ENCODE measurements at regions not wholly inside any gene's neighbourhood (a gene's known extent, or its start where the extent isn't known, plus 50 kb on each side); places are given as distances from the start of the nearest gene placed in this dataset.

DNA sequence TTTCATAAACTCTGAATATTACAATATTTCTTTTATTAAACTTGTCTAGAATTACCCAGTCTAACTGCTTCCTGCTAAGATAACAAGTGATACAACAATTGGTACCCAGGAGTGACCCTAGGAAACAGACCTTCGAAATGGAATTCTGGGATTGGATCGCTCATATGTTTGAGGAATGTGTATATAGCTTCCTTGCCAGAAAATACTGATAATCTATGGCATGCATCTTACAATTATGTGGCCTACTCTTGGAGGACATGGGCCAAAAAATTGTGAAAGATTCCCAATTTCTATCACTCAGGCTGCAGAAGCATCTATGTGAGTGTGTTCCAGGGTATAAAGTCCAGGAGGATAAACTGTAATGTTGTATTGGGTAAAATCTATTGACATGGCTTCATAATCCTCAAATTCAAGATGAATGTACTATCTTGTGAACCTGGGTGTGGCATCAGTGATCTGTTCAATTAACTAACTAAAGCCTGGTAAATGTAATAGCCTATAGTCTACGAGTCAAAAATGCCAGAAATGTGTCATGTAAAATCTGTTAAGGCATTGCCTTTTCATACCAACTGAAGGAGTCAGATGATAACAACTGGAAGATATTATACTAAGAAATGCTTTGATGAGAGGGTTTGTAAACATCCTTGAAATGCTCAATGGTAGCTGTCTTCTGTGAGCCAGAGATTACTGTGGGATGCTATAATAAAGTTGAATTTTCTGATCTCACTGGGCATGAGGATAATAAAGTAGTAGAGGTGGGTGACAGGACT lies 1499.3 kb downstream of the PCDH7 start:
- Histone ChIP-seq H3K56ac (replicated peaks; ENCODE audit: insufficient read length, low read depth, low read length) (no peak overlapping the region), H3K27ac (ENCODE audit: low read depth, low read length) (no peak overlapping the region), H2BK12ac (ENCODE audit: low read depth, low read length) (no peak overlapping the region), H2AFZ (ENCODE audit: low read length) (no peak overlapping the region), H3K4me3 (ENCODE audit: extremely low read depth in 1 of 4, insufficient read depth in 2 of 4, low read depth in 3 of 4, low read length in 4 of 4) (no peak overlapping the region), H3K36me3 (ENCODE audit: control insufficient read depth in 2 of 4, insufficient read depth in 4 of 4, low read length in 3 of 4) (no peaks in the 10 kb centered on the region), H3K14ac (ENCODE audit: insufficient read length) (no peak overlapping the region), H4K5ac (ENCODE audit: insufficient read length, low read depth, low read length) (no peak overlapping the region), H2BK5ac (ENCODE audit: low read depth, low read length) (no peak overlapping the region), H3K27me3 (replicated peaks in 1 of 4; ENCODE audit: control insufficient read depth in 3 of 4, extremely low read depth in 1 of 4, insufficient read depth in 3 of 4, low read length in 3 of 4) (no peaks in the 10 kb centered on the region), H3K9me3 (ENCODE audit: insufficient read depth in 2 of 2, low read depth in 1 of 2, low read length in 1 of 2) (no peaks in the 10 kb centered on the region), H2AK5ac (ENCODE audit: low read depth, low read length) (no peak overlapping the region), H4K8ac (ENCODE audit: extremely low read depth, insufficient read depth, low read length) (no peak overlapping the region), H3K79me1 (ENCODE audit: low read depth, low read length) (no peaks in the 10 kb centered on the region), H2BK120ac (replicated peaks; ENCODE audit: low read depth, low read length) (no peak overlapping the region), H3K79me2 (ENCODE audit: control insufficient read depth in 1 of 2, insufficient read depth in 2 of 2, low read length in 2 of 2) (no peaks in the 10 kb centered on the region), H4K20me1 (replicated peaks in 1 of 2; ENCODE audit: control insufficient read depth in 1 of 2, insufficient read depth in 2 of 2, low read length in 2 of 2) (no peaks in the 10 kb centered on the region), H3K4me2 (ENCODE audit: insufficient read depth in 1 of 2, low read depth in 2 of 2, low read length in 2 of 2) (no peak overlapping the region), H4K91ac (replicated peaks; ENCODE audit: insufficient read length, low read length) (no peak overlapping the region), H3K4me1 (replicated peaks in 1 of 4; ENCODE audit: control insufficient read depth in 3 of 4, insufficient read depth in 4 of 4, low read length in 3 of 4) (no peaks in the 10 kb centered on the region), H2BK15ac (ENCODE audit: low read length) (no peak overlapping the region), H3K23me2 (ENCODE audit: low read depth, low read length) (no peaks in the 10 kb centered on the region), H3K18ac (ENCODE audit: extremely low read depth, low read length) (no peak overlapping the region), H2BK20ac (ENCODE audit: low read length) (no peak overlapping the region), H3K23ac (ENCODE audit: insufficient read length) (no peak overlapping the region), H3K4ac (replicated peaks; ENCODE audit: insufficient read length, low read depth, low read length) (no peak overlapping the region), H3K9ac (replicated peaks in 1 of 4; ENCODE audit: extremely low read depth in 1 of 4, low read depth in 3 of 4, low read length in 3 of 4) (no peak overlapping the region)
- TF ChIP-seq POLR2A (IDR thresholded peaks at IDR 0.05; ENCODE audit: control extremely low read depth in 1 of 2, low read depth in 2 of 2, low read length in 2 of 2) (no peak), CBX5 (IDR thresholded peaks at IDR 0.05; ENCODE audit: low read depth, low read length) (no peak)
- TF ChIP-seq, protein P1, sequence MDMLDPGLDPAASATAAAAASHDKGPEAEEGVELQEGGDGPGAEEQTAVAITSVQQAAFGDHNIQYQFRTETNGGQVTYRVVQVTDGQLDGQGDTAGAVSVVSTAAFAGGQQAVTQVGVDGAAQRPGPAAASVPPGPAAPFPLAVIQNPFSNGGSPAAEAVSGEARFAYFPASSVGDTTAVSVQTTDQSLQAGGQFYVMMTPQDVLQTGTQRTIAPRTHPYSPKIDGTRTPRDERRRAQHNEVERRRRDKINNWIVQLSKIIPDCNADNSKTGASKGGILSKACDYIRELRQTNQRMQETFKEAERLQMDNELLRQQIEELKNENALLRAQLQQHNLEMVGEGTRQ (IDR thresholded peaks at IDR 0.05; ENCODE audit: low read length): no peak
- ChIA-PET CTCF (ENCODE audit: partially characterized antibody) (interaction anchor here (0.6 to 0.9 kb wide), 2 partner anchors 783 to 855 kb away, joined by 3 read pairs; no protein-coding TSS in a partner anchor), POLR2A (ENCODE audit: partially characterized antibody) (no interaction called here)
- no peak for FAIRE-seq
- no peak for DNase-seq (ENCODE audit: low read depth in 1 of 2, low spot score in 2 of 2)
- 90% methylated on average over 3 of the region's 3 CpGs; no CpG with 5 or more reads in 1 of the 2 experiments for WGBS, 2 experiments (ENCODE audit: extremely low coverage in 1 of 2, insufficient coverage in 1 of 2, insufficient read length in 1 of 2, insufficient replicate concordance in 2 of 2, low coverage in 1 of 2, low lambda C conversion rate in 2 of 2, missing lambda C conversion rate in 1 of 2)
